ENCODE measurements at regions not wholly inside any gene's neighbourhood (a gene's known extent, or its start where the extent isn't known, plus 50 kb on each side); places are given as distances from the start of the nearest gene placed in this dataset.
A peak's percentile ranks its signal among the peaks of the same experiment; 100 is the strongest.

- no peak for DNase-seq
Observed at GRCh38 chr20:57038608-57039440, 227.6 kb downstream of the BMP7 start.

GRCh38 chr20:57040466-57040865, 226.0 kb downstream of the BMP7 start:
- no peak for DNase-seq

- no peak for DNase-seq
Observed at GRCh38 chr20:57040924-57041323, 225.5 kb downstream of the BMP7 start.

GRCh38 chr20:57043091-57043490, 223.3 kb downstream of the BMP7 start:
- DNase-seq, result no peak

GRCh38 chr20:57043669-57044268, 222.7 kb downstream of the BMP7 start:
- no peak for DNase-seq

- DNase-seq, result no peak
Observed at GRCh38 chr20:57047281-57048026, 219.0 kb downstream of the BMP7 start.

- DNase-seq, result peak; percentile 16 to 23
Observed at GRCh38 chr20:57048027-57048869, 218.2 kb downstream of the BMP7 start.

GRCh38 chr20:57049296-57049695, 217.1 kb downstream of the BMP7 start:
- DNase-seq, result no peak

- DNase-seq, result no peak
Observed at GRCh38 chr20:57051096-57051495, 215.3 kb downstream of the BMP7 start.

GRCh38 chr20:57053067-57053466, 213.4 kb downstream of the BMP7 start:
- DNase-seq, result no peak

- no peak for DNase-seq
Observed at GRCh38 chr20:57053793-57054552, 212.5 kb downstream of the BMP7 start.

GRCh38 chr20:57055345-57055744, 211.1 kb downstream of the BMP7 start:
- DNase-seq, result no peak

GRCh38 chr20:57056651-57057050, 209.8 kb downstream of the BMP7 start:
- no peak for DNase-seq

GRCh38 chr20:57059055-57059596, 207.3 kb downstream of the BMP7 start:
- DNase-seq, result no peak

- DNase-seq, result no peak
Observed at GRCh38 chr20:57060407-57061050, 205.9 kb downstream of the BMP7 start.

GRCh38 chr20:57061051-57061900, 205.2 kb downstream of the BMP7 start:
- DNase-seq, result no peak

GRCh38 chr20:57062241-57062640, 204.2 kb downstream of the BMP7 start:
- DNase-seq, result no peak

GRCh38 chr20:57062696-57063270, 203.7 kb downstream of the BMP7 start:
- no peak for DNase-seq

- DNase-seq, result no peak
Observed at GRCh38 chr20:57064836-57065235, 201.6 kb downstream of the BMP7 start.

GRCh38 chr20:57065646-57066045, 200.8 kb downstream of the BMP7 start:
- DNase-seq, result no peak
